Peyer's patch (tissue), 4 donors: ENCODE measurements at regions not wholly inside any gene's neighbourhood (a gene's known extent, or its start where the extent isn't known, plus 50 kb on each side); places are given as distances from the start of the nearest gene placed in this dataset.

Experiments used
- POLR2A ChIP-seq, 2 donors: fragments of 450-650 bp; IDR thresholded peaks; one replicate each; pipeline ENCODE4 v1.5.1; 2017; ENCODE audit warnings: antibody characterized with exemption in 2 of 2, mild to moderate bottlenecking in 2 of 2, moderate library complexity in 2 of 2
- TF ChIP-seq, protein P1 (sequence below), 6 experiments: fragments of 450-650 bp in 4 of 6; fragments of 200-600 bp in 2 of 6; sonication (generic) in 1 of 6; IDR thresholded peaks; one replicate each; pipeline ENCODE4 v1.5.1; 2017 to 2019; ENCODE audit warnings: antibody characterized with exemption in 6 of 6, mild to moderate bottlenecking in 3 of 6, moderate library complexity in 1 of 6

DNA sequence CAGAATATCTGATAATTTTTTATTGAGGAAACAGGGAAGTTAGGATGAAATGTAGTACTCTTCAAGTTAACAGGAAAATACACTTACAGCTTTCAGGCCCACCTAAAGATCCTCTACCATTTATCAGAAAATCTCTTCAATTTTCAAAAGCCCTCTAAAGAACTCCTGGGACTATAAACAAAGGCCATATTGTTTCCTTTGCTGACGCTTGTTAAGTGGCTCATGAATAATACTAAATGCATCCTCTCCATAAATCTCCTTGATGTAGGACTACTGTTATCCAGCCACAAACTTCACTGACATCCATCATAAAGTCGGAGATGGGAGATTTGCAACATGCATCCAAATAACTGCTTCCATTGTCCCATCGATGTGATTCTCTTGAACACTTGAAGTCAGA, 326.5 kb downstream of the ZIC1 start:
- TF ChIP-seq, protein P1, sequence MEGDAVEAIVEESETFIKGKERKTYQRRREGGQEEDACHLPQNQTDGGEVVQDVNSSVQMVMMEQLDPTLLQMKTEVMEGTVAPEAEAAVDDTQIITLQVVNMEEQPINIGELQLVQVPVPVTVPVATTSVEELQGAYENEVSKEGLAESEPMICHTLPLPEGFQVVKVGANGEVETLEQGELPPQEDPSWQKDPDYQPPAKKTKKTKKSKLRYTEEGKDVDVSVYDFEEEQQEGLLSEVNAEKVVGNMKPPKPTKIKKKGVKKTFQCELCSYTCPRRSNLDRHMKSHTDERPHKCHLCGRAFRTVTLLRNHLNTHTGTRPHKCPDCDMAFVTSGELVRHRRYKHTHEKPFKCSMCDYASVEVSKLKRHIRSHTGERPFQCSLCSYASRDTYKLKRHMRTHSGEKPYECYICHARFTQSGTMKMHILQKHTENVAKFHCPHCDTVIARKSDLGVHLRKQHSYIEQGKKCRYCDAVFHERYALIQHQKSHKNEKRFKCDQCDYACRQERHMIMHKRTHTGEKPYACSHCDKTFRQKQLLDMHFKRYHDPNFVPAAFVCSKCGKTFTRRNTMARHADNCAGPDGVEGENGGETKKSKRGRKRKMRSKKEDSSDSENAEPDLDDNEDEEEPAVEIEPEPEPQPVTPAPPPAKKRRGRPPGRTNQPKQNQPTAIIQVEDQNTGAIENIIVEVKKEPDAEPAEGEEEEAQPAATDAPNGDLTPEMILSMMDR (IDR thresholded peaks at IDR 0.05): no peak
- TF ChIP-seq POLR2A (IDR thresholded peaks at IDR 0.05): no peak
